ENCODE measurements at regions not wholly inside any gene's neighbourhood (a gene's known extent, or its start where the extent isn't known, plus 50 kb on each side); places are given as distances from the start of the nearest gene placed in this dataset.

DNA sequence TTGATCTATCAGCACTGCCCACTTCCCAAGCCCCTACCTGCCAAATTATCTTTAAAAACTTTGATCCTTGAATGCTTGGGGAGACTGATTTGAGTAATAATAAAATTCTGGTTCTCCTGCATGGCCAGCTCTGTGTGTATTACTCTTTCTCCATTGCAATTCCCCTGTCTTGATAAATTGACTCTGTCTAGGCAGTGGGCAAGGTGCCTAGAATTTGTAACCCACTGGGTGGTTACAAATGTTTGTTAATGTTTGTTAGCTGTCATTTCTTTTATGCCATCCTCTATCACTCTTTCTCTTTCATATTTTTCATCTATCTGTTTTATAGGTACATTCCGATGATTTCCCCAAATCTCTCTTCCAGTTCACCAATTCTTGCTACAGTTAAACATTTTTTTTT, 694.1 kb downstream of the TYW1 start:
- DNase-seq (ENCODE audit: low spot score) = no peak

DNA sequence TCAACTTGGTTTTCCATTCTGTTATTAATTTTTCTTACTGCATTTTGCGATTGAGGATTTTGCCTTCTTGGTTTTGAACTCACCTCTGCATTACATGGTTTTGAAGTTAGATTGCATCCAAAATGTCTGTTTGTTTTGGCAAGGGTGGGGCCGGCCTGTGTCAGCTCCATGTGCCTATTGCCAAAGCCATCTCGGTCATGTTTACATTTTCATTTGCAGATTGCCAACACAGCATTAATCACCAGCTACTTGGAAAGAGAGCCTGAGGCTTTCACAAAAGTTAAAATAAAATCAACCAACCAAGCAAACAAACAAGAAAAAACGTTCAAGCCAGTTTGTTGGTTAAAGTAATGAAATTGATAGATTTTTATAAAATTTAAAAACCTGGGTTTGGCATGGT, 695.8 kb downstream of the TYW1 start:
- no peak for DNase-seq (ENCODE audit: low spot score)

DNA sequence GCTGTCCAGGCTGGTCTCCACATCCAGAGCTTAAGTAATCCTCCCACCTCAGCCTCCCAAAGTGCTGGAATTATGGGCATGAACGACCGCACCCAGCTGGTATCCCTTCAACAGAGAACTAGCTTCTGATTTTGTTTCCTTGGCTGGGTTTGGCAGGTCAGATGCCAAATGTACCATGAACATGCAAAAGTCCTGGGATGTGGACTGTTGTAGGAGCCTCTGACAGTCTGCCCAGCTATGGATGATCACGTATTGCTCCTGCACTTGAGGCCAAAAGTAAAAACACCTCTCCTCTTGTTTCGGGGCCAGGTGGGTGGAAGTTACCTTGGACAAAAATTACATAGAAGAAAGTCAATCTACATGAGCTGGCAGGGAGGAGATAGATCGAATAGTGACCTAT, 699.5 kb downstream of the TYW1 start:
- no peak for DNase-seq (ENCODE audit: low spot score)

DNA sequence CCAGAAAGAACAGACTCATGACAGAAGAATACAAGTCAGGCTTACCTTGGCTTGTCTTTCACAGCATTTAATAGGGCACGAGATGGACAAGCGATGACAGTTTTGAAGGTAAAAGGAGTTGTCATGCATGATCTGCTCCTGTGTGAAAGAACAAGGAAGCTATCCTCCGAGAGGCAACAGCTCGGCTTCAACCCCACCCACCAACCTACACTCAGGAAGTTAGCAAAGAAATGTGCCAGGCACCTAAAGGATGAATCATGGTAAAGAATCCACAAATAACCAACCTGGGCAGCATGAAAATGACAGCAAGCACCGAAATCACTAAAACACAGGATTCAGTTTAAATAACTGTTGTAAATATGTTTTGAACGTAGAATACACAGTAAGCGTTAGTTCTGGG, 700.2 kb downstream of the TYW1 start:
- DNase-seq (ENCODE audit: low spot score) = peak; percentile 35

DNA sequence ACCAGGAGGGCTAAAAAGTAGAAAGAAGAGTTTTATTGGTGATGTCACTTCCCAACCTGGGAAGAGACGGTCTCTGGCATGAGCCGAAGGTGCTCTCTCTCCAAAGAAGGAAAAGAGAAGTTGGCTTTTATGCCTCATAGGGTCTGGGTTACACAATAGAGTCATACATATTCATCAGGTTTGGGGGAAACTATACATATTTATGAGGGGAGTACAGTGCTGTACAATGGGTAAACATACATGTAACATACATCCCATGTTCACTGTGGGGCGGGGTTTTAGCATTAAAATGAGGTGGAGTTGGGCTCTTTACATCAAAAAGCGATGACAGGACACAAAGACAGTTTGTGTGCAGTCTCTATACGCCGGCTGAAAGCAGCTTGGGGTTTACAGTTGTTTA, 701.7 kb downstream of the TYW1 start:
- no peak for DNase-seq (ENCODE audit: low spot score)

DNA sequence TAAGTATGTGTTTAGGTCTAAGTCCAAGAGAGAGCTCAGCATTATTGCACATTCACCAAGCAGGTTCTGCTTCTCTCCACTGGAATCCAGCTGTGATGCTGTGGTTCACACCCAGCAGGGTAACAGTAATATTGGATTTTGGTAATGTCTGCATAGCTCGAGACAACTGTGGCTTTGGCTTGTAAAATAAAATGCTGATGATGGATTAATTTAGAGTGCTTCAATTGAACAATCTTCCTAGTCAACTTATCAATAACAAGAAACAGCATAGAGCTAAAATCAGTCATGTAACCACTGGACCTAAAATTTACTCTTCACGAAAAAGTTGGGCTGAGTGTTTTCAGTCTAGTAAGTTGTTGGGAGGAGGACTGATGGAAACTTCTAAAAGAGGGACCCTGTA, 709.2 kb downstream of the TYW1 start:
- no peak for DNase-seq (ENCODE audit: low spot score)

DNA sequence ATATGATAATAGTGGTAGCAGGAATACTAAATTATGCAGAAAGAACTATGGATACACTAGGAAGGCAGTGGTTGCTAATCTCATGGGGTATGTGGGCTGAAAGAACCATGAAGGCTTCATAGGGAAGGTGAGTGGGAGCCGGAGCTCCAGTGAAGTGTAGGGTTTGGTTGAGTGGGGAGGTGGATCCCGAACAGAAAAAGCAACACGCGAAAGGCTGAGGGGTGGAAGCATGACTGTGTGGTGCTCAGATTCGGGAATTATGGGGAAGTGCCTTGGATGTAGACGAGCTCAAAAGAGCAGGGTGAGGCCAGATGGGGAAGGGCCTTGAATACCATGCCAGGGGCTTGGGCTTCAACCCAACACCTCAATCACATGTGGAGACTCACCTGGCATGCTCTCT, 715.1 kb downstream of the TYW1 start:
- DNase-seq (ENCODE audit: low spot score) = no peak

DNA sequence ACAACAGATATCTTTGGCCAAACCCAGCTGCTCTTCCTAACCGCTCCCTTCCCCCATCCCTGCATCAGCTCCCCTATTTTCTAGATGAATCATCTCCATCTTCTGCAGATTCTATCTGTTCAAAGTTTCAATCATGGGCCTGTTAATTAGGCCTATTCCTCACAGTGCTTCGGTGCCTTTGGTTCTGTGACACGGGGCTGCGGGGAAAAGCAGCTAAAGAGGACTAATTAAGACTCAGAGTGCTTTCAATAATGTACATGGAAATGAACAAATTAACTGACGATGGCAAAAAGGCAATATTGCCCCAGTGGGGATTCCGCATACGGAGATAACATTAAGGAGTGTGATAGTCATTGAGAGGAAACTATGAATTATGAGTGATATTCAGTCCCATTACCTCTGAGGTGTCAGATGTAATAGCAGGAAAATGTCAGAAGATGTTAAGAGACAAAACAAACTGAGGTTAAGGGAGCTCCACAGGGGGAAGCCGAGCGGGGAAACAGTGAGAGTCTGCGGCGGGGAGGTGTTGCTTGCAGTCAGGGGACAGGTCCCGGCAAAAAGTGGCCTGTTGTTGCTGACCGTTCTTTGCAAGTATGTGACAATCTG, 716.9 kb downstream of the TYW1 start:
- DNase-seq (ENCODE audit: low spot score) = no peak

DNA sequence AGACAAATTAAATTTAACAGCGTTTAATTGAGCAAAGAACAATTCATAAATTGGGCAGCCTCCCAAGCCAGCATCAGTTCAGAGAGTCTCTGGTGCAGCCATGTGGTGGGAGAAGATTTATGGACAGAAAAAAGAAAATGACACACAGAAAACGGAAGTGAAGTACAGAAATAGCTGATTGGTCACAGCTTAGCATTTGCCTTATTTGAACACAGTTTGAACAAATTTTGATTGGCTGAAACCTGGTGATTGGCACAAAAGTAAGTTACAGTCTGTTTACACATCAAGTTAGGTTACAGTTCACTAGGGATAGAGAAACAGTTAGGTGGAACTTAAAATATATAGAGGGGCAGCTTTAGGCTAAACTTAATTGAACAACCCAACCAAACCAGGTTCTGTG, 720.1 kb downstream of the TYW1 start:
- DNase-seq (ENCODE audit: low spot score) = no peak

DNA sequence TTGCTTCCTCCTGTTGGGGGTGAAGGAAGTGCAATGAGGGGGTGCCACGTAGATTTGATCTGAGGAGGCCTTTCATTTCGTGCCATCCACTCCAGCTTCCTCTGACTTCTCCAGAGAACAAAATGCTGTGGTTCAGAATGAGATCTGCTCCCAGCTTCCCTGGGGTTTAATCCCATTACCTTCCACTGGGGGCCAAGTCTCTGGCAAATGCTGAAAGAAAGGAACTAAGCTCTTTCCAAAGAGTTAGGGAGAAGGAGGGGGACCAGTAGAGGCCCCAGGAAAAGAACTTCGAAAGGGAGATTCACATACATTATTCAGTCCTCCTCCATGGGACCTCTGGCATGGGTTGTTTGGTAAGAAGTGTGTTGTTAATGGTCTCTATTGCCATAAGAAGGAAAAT, 727.0 kb downstream of the TYW1 start:
- DNase-seq (ENCODE audit: low spot score) = no peak

DNA sequence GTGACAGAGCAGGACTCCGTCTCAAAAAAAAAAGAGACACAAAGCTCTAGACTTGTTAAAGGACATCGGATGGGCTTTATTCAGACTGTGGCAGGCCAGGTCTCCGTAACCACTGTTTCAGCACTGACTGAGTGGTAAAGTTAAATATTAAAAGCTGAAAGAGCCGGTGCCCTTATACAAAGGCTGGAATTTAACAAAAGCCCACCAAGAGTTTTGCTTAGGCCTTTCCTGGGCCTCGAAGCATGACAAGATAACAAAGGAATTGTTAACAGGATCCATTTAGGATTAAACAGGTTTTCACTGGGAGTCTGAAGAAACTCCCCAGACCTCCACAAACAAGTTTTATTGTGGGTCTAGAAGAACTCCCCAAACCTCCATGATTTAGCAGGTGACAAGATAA, 727.8 kb downstream of the TYW1 start:
- DNase-seq (ENCODE audit: low spot score) = no peak

DNA sequence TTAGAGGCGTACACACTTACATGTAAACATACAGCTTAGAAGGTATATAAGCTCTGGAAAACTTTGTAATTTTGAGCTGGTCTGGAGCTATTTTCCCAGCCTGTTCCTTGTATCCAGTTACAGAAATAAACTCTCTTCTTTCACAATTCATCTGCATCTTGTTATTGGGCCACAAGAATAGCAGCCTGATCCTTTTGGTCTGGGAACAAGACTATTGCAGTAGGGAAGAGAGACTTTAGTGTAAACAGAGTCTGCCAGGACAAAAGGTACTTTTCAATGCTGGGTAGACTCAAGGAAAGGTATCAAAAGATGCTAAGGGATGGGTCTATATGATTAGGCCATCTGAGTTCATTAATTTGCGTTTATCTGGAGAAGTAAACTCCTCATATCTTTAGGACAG, 728.3 kb downstream of the TYW1 start:
- DNase-seq (ENCODE audit: low spot score) = no peak

DNA sequence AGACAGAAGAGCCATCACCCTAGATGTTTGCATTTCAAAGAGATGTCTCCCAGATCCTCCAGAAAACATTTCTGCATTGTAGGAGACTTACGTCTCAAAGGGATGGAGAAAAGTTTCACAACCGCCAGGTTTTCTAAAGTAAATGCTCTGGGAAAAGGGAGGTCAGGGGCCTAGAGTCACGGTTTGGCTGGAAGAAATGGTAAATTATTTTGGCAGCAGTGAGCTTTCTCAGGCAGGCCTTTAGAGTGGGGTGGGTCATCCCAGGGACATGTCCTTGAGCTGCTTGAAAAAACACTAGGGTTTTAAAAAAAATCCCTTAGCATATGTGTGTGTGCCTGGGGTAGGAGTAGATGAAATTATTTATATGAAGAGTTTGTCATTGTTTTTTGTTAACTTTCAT, 728.8 kb downstream of the TYW1 start:
- no peak for DNase-seq (ENCODE audit: low spot score)

DNA sequence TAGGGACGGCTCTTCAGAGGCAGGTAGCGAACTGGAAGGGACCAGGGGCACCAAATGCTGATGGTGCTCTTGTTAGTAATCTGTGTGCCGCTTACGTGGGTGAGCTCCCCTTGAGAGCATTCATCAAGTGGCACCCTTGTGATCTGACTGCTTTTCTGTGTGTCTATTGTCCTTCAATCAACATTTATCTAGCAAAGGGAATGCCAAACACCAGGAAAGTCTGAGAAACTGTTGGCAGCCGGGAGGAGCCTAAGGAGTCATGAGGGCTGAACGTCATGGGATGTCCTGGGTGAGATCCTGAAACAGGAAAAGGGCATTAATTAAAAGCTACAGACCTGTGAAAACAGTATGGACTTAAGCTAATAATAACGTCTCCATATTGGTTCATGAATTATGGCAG, 733.1 kb downstream of the TYW1 start:
- no peak for DNase-seq (ENCODE audit: low spot score)

DNA sequence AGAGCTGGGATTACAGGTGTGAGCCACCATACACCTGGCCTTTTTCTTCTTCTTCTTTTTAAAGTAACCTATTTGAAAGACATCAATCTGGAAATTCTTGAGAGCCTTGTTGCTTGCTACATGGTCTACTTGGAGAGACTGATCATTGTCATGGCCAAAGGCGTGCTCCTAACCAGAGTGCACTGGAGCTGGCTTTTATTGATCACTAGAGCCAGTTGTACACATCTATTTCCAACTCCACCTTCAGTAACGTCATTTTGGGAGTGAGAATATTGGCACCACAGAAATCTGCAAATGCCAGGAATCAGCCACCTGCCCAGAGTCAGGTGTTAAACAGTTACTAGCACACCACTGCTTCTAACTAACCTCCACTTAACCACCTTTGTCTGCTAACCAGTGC, 735.1 kb downstream of the TYW1 start:
- DNase-seq (ENCODE audit: low spot score) = no peak

DNA sequence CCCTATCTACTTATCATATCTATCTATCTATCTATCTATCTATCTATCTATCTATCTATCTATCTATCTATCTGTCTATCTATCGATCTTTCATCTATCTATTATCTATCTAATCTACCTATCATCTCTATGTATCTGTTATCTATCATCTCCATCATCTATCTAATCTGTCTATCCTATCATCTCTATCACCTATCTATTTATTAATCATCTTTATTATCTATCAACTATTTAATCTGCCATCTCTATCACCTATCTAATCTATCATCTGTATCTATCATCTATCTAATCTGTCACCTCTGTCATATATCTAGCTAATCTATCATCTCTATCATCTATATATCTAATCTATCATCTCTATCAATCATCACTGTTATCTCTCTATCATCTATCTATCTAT, 736.3 kb downstream of the TYW1 start:
- no peak for DNase-seq (ENCODE audit: low spot score)

DNA sequence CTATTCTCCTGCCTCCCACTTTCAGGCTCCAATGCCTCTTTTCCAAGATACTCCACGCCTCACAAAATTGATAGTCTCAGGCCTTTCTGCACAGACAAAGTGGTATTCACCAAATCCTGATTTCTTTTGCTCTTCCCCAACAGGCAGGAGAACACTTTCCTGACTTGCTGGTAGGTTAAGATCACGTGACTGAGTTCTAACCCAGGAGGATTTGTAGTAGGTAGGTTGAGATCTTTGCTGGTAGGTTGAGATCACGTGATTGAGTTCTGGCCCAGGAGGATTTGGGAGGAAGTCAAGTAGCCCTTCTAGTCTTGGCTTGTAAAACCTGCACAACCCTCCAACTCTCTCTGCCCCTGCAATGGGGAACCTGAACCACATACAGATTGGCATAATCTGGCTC, 741.5 kb downstream of the TYW1 start:
- DNase-seq (ENCODE audit: low spot score) = no peak

DNA sequence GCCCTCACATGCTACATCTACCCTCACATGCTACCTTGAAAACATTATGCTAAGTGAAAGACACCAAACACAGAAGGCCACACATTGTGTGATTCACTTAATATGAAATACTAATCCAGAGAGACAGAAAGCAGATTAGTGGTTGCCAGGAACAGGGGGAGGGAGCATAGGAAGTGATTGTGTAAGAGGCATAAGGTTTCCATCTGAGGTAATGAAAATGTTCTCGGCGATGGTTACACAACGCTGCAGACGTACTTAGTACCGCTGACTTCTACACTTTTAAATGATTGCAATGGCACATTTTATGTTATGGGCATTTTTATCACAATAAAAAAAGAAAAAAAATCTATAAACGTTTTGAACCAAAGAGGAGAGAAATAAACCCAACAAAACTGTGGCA, 742.3 kb downstream of the TYW1 start:
- no peak for DNase-seq (ENCODE audit: low spot score)

DNA sequence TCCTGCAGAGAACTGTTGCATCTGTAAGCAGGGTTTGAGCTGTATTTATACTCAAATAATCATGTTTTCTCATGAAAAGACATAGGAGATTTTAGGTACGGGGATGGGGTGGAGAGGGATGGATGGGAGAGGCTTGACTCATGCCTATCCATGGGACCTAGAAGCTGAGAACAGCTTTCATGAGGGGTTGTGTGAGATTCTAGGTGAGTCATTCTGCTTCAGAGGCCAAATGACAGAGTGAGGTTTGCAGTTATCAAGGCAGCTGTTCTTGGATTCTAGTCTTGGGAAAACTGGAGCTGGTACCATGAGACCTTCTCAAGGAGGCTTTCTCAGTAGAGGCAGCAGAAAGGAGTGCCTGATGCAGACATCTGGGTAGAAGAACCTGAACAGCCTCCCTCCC, 746.9 kb downstream of the TYW1 start:
- no peak for DNase-seq (ENCODE audit: low spot score)

DNA sequence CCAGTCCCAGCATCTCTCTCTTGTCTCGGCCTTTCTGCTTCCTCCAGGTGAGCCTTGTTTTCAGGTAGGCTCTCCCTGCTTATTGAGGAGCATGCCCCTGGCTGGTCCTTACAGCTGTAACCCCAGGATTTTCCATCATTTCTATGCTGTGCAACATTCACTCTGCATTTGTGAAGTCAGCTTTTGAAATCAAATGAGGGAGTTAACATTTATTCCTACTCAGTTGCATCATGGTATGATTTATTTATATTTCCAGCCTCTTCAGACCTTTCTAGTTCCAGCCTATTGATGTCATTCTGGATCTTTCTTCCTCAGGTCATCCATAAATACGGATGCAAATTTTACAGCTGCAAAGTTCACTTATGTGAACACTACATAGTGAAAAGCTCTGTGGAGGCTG, 755.6 kb downstream of the TYW1 start:
- no peak for DNase-seq (ENCODE audit: low spot score)

DNA sequence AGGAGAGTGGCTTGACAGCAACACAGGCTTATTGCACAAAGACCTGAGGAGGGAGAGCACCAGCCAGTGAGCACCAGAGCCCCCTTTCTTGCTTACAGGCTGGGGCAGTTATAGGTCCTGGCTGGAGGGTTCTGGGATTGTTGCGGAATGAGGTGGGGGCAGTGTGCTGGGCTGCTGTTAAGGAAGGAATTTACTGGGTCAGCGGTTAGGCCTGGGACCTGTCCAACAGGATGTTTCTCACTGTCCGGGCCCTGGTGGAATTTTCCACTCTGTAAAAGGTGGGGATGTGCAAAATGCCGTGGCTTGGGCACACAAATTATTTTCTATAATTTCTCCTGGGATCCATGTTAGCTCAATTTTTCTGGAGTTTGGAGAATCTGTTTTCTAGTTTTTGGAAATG, 757.3 kb downstream of the TYW1 start:
- peak; percentile 35 for DNase-seq (ENCODE audit: low spot score)

DNA sequence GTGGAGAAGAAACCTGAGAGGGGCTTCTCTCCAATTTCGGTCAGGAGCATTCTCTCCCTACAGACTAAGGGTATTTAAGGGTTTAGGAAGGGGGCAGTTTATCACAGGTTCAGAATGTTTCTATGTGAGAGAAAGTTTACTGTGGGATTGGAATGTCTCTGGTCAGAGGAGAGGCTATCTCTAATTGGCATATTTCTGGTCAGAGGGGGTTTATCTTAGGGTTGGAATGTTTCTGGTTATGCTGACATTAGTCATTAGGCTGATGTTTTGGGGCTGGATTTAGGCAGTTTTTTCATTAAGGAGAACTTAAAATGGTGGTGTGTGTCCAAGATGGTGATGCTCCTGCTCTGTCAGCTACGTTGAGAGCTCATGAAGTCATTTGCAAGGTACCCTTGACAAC, 758.0 kb downstream of the TYW1 start:
- DNase-seq (ENCODE audit: low spot score) = peak; percentile 23

DNA sequence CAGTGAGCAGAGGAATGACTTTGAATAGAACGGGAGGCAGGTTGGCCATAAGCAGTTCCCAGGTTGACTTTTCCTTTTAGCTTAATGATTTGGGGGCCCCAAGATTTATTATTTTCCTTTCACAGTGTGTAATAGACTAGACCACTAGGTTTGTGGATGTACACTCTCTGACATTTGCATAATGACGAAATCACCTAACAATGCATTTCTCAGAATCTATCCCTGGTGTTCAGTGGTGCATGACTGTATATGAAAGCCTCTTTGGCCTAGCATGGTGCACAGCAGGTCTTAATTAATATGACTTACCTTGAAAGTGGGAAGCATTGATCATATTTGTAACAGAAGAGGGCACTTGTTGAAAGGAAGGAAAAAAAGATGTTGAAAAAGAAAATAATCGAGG, 761.9 kb downstream of the TYW1 start:
- peak; percentile 68 for DNase-seq (ENCODE audit: low spot score)

DNA sequence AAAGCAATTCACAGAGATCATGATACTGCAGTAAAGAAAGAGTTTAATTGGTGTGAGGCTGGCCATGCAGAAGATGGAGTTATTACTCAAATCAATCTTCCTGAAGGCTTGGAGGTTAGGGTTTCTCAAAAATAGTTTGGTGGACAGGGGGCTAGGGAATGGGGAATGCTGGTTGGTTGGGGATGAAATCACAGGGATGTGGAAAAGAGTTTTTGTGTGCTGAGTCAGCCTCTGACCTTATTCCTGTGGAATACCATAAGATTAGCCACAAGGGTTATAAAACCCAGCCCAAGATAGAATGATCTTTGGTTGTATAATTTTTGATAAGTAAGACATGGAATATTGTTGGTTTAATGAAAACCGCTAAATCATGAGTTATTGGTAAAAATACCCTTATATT, 764.3 kb downstream of the TYW1 start:
- DNase-seq (ENCODE audit: low spot score) = peak; percentile 44

DNA sequence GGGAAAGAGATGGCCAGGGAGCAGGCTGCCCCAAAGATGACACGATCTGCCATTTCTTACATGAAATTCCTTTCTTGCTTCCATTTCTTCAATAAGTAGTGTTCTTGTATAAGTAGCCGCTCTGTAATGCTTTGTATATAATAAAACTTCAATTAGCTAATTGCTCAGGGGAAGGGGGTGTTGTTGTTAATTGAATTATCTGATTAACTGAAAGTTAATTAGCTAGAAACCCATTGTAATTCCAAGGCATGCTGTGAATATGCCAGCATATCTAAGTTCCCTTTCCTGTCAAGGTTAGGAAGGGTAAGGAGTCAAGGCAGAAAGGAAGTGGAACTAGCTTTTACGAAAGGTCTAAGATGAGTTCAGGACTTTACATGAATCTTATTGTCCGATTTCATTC, 765.9 kb downstream of the TYW1 start:
- no peak for DNase-seq (ENCODE audit: low spot score)

All from kidney tubule cell (primary cell).